C1 segment of cervical spinal cord (tissue), 14 donors: ENCODE measurements at regions not wholly inside any gene's neighbourhood (a gene's known extent, or its start where the extent isn't known, plus 50 kb on each side); places are given as distances from the start of the nearest gene placed in this dataset.

Experiments used
- DNase-seq, 14 donors: peaks; one replicate each; lab custom pipeline; 2025; lab: John Stamatoyannopoulos, UW

GRCh38 chrX:40485102-40485826 lies 95.5 kb upstream of the ATP6AP2 start:
- DNase-seq, result no peak

DNA sequence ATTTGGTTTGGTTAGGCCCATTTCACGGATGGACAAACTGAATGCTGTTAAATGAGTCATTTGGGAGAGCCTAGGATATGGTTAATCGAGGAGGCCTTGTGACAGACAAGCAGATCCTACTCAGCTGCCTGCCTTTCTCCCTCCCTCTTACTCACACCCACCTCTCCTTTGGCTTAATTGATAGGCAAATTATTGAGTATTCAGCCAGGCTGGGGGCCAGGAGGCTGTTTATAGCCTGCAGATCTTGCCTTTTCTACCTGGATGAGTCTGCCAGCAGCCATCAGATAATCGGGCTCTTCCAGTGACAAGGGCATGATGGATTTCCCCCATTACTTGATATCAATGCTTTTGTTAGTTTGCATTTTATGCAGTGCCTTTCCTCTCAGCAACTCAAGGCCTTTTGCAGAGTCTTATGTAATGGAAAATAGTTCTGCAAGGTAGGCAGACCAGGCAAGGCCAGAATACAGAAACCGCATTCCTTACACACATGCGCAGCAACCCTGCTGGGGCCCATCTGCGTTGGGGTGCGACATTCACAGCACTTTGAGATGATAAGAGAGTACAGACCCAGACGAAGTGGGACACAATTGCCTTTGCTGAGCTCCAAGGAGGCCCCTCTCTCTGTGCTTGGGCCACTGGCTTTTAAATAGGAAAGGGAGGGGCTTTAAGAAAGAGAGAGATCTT lies 96.2 kb upstream of the ATP6AP2 start:
- no peak for DNase-seq

GRCh38 chrX:40483502-40483901 lies 97.3 kb upstream of the ATP6AP2 start:
- no peak for DNase-seq

DNA sequence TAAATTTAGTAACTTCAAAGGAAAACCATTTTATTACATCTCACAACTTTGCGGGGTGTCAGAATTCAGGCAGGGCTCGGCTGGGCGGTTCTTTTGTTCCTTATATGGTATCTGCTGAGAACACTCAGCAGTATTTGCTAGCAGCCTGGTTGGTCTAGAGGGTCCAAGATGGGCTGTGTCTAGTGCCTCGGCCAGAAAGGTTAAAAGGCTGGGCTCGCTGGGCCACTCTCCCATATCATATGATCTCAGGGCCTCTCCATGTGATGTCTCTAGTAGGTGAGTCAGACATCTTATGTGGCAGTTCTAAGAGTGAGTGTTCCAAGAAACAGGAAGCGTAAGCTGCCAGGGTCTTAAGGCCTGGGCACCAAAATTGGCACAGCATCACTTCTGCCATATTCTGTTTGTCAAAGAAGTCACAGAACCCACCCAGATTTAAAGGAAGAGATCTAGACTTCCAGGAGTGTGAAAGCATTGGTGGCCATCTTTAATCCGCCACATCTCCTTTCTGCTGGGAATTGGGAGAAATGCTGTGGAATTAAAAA lies 100.9 kb upstream of the ATP6AP2 start:
- no peak for DNase-seq

DNA sequence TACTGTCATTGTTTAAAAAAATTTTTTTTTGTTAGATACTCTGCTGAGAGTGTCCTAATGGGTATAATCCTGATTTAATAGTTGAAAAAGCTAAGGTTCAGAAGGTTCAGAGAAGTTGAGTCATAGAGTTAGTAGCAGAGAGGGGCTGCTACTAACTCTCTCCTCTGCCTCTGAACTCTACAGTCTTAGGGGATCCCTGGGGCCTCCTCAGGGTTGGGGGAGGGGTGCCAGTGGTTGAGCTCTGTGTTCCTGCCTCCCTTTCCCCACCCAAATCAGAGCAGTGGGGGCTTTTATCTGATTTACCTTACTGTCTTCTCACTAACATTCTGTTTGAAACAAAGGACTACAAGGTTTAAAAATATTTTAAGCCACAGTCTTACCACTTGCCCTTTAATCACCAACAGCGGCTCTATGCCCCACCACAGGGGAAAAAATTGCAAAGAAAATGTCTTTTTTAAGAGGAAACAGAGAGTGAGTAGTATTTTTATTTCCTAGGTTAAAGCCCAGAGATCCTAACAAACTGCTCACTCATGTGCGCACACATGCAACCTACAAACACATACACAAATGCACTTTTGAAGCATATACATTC lies 102.2 kb upstream of the ATP6AP2 start:
- no peak for DNase-seq

DNA sequence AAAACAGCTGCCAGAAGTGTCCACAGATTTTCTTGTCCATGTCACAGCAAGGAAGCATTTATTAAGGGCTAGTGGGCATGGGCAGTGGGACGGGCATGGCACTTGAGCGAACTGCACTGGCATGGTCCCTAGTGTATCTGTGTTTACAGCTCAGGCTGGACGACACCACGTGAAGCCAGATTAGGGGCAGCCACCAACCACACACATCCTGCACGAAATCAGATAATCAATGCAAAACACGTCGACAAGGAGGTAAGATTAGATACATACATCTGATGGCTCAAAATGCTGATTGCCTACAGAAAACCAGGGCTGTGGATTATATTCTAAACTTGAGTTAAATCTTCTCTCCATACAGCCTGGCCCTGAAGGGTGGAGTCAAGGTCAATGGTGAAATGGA lies 103.8 kb upstream of the ATP6AP2 start:
- no peak for DNase-seq

GRCh38 chrX:40474645-40475044 lies 106.1 kb upstream of the ATP6AP2 start:
- DNase-seq, result no peak

- DNase-seq, result peak in 1 of 14 donors; percentile 7
Measured at GRCh38 chrX:40474205-40474626, 106.6 kb upstream of the ATP6AP2 start.

DNA sequence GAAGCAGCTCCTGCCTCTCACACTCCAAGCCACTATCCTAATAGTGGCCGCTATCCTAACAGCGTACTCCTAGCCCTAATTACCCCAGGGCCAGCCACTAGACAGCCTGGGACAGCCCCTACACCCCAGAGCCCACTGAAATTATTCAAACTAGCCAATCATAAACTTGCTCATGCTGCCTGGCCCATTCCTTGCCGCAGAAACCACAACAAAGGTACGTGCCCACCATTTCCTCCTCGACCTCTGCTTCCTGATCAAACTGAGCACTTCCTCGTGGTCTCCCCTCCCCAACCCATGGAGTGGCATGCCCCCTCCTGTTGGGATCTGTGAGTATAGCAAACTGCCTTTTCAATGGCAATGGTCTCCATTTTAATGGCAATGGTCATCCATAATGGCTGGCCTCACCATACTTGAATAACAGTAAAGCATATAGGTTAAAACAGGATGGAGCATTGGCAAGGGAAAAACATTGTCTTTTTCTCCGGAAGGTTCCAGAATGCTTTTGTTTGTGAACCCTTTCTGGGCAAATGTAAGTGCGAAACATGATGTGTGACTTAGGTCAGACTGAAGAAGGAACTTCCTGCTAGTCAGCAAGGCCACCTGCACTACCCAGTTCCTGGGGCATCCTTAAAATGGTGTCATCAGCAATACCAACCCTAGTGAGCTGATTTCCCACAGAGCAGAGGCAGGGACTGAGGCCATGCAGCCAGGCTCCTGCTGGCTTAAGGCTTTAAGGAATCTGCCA lies 107.1 kb upstream of the ATP6AP2 start:
- DNase-seq, result no peak

DNA sequence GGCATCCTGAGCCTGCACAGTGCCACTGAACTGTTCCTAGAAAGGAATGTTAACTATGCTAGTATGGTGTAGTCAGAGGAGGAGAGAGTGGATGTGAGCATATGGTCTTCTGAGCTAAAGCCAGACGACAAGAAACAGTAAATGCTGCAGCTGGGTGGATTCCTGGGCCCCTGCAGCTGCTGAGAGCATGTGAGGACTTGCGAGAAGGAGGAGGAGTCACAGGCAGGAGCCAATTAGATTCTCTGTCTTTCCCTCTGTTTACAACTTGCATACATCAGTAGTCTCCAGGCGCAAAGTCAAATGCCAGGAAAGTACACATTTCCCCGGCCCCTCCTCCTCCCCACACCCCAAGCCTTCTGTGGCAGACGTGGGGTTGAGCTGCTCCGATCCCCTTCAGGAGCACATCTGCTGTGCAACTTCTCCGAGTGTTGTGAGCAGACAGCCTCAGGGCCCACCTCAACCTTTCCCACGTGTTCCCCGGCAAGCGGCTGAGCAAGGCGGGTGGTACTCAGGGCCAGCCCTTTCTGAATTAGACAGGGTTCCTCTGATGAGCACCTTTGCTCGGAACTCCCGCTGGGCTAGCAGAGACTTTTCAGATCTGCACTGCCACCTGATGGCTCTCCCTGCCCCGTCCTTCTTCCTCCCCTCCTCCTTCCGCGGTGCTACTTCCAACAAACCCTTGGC lies 108.7 kb upstream of the ATP6AP2 start:
- DNase-seq, result peak in 5 of 14 donors; percentile 15 to 53 (median 32)

GRCh38 chrX:40470830-40471429 lies 109.8 kb upstream of the ATP6AP2 start:
- no peak for DNase-seq

- no peak for DNase-seq
Measured at GRCh38 chrX:40469316-40469715, 111.5 kb upstream of the ATP6AP2 start.

GRCh38 chrX:40468033-40468846 lies 112.5 kb upstream of the ATP6AP2 start:
- DNase-seq, result peak in 12 of 14 donors; percentile 17 to 75 (median 54)

GRCh38 chrX:40467454-40467853 lies 113.3 kb upstream of the ATP6AP2 start:
- DNase-seq, result no peak

- no peak for DNase-seq
Measured at GRCh38 chrX:40465735-40466551, 114.8 kb upstream of the ATP6AP2 start.

- DNase-seq, result no peak
Measured at GRCh38 chrX:40462795-40463194, 118.0 kb upstream of the ATP6AP2 start.

GRCh38 chrX:40460926-40461325 lies 119.8 kb upstream of the ATP6AP2 start:
- DNase-seq, result no peak

GRCh38 chrX:40459571-40460158 lies 121.1 kb upstream of the ATP6AP2 start:
- DNase-seq, result peak in 11 of 14 donors; percentile 2 to 62 (median 40)

- DNase-seq, result no peak
Measured at GRCh38 chrX:40457406-40457805, 123.4 kb upstream of the ATP6AP2 start.
